ENCODE measurements at regions not wholly inside any gene's neighbourhood (a gene's known extent, or its start where the extent isn't known, plus 50 kb on each side); places are given as distances from the start of the nearest gene placed in this dataset.
"Not testable (repeated sequence)": the region's sequence is repeated elsewhere in the genome, so short reads cannot be mapped to it uniquely, and the experiment has no call there.

DNA sequence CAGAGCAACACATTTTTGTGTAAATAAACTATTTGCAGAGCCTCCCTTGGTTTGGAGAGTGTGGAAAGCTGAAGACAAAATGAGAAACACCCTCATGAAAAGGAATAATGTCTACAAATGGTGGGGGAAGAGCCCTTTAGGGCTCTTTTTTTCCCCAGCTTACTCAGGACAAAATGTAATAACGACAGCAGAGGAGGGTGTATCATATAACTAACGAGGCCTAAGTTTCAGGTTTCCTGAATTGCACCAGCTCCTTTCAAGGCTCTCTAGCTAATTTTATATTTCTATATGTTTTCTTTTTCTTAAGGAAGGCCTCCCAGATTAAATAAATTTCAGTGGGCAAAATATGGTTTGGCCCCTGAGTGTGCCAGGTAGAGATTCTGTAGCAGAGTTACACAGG is 116.3 kb downstream of the FEM1C start:
- H3K27me3 ChIP-seq (ENCODE audit: control insufficient read depth in 1 of 2, insufficient read depth in 2 of 2, low read length in 2 of 2), result no peaks in the 10 kb centered on the region
- H3K4me1 ChIP-seq (ENCODE audit: control insufficient read depth in 1 of 2, insufficient read depth in 2 of 2, low read length in 2 of 2), result peaks cover 5 to 8% of the 10 kb centered on the region in 2 donors
- no peaks in the 10 kb centered on the region for H3K9me3 ChIP-seq (ENCODE audit: control insufficient read depth in 1 of 2, low read length in 2 of 2)
- no peak overlapping the region for H3K27ac ChIP-seq (ENCODE audit: low read depth, low read length)
- H3K4me3 ChIP-seq (ENCODE audit: low read depth in 1 of 2, low read length in 2 of 2), result no peak overlapping the region
- H3K9ac ChIP-seq (ENCODE audit: low read depth in 1 of 2, low read length in 2 of 2), result no peak overlapping the region
- H3K36me3 ChIP-seq (ENCODE audit: control insufficient read depth in 1 of 2, insufficient read depth in 2 of 2, low read length in 2 of 2), result no peaks in the 10 kb centered on the region

DNA sequence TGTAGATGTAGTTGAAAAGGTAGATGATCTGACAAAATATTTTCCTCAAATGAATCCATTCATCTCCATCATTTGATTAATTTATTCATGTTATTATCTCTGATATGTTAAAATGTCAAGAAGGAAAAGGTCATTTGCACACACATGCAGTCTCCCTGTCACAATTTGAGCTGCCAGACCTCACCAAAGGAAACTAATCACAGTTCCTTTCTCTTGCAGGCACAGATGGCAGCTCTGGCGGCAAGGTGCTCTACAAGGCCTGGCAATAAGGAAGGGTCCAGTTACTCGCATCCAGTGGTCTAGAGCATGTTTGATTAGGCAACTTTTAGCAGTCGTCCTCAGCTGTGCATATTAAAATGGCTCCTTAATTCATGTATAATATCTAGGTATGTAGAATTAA is 120.1 kb downstream of the FEM1C start:
- Histone ChIP-seq H3K9ac (ENCODE audit: low read depth in 1 of 2, low read length in 2 of 2) (no peak overlapping the region), H3K27me3 (ENCODE audit: control insufficient read depth in 1 of 2, insufficient read depth in 2 of 2, low read length in 2 of 2) (no peaks in the 10 kb centered on the region), H3K36me3 (ENCODE audit: control insufficient read depth in 1 of 2, insufficient read depth in 2 of 2, low read length in 2 of 2) (no peaks in the 10 kb centered on the region), H3K27ac (ENCODE audit: low read depth, low read length) (no peak overlapping the region), H3K4me3 (ENCODE audit: low read depth in 1 of 2, low read length in 2 of 2) (no peak overlapping the region), H3K4me1 (ENCODE audit: control insufficient read depth in 1 of 2, insufficient read depth in 2 of 2, low read length in 2 of 2) (peaks cover 6 to 27% of the 10 kb centered on the region in 2 donors), H3K9me3 (ENCODE audit: control insufficient read depth in 1 of 2, low read length in 2 of 2) (no peaks in the 10 kb centered on the region)

DNA sequence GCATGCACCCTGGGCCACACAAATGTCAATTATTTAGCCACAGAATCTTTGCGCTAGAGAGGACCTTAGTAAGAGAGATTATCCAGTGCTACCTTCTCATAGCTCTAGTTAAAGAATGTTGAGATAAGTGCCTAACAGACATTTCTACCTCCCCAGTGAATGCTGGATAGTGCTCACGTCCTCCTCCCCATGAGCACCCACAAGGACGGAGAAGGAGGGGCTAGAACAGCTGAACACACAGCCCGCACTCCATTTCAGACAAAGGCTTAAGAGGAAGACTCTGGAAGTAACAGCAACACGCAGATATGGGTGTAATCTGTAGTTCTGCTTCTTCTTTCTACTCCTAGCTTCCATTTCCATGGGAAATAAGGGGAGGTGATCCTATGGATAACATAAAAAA is 120.5 kb downstream of the FEM1C start:
- Histone ChIP-seq H3K27ac (ENCODE audit: low read depth, low read length) (no peak overlapping the region), H3K27me3 (ENCODE audit: control insufficient read depth in 1 of 2, insufficient read depth in 2 of 2, low read length in 2 of 2) (no peaks in the 10 kb centered on the region), H3K36me3 (ENCODE audit: control insufficient read depth in 1 of 2, insufficient read depth in 2 of 2, low read length in 2 of 2) (no peaks in the 10 kb centered on the region), H3K9ac (ENCODE audit: low read depth in 1 of 2, low read length in 2 of 2) (no peak overlapping the region), H3K4me3 (ENCODE audit: low read depth in 1 of 2, low read length in 2 of 2) (no peak overlapping the region), H3K9me3 (ENCODE audit: control insufficient read depth in 1 of 2, low read length in 2 of 2) (no peaks in the 10 kb centered on the region), H3K4me1 (ENCODE audit: control insufficient read depth in 1 of 2, insufficient read depth in 2 of 2, low read length in 2 of 2) (peaks cover 6 to 31% of the 10 kb centered on the region in 2 donors)

DNA sequence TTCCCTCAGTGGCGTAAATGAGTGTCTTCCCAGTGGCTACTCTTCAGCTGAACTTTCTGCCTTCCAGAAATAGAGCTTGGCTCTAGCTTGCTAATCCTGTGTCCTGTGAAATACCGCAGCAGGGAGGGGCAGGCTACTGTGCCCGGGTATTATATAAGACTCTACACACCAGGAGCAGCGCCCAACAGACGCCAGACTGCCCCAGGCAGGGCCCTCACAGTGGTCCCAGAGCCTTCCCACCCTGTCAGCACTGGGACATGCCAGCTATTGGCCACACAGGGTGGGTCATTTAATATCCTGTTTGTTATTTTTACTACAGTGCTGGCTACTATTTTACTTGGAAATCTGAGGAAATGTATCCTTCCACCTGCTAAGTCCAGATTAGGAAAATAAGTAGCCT is 121.0 kb downstream of the FEM1C start:
- H3K9ac ChIP-seq (ENCODE audit: low read depth in 1 of 2, low read length in 2 of 2), result no peak overlapping the region
- H3K27ac ChIP-seq (ENCODE audit: low read depth, low read length), result no peak overlapping the region
- H3K4me1 ChIP-seq (ENCODE audit: control insufficient read depth in 1 of 2, insufficient read depth in 2 of 2, low read length in 2 of 2), result peaks cover 6 to 36% of the 10 kb centered on the region in 2 donors

DNA sequence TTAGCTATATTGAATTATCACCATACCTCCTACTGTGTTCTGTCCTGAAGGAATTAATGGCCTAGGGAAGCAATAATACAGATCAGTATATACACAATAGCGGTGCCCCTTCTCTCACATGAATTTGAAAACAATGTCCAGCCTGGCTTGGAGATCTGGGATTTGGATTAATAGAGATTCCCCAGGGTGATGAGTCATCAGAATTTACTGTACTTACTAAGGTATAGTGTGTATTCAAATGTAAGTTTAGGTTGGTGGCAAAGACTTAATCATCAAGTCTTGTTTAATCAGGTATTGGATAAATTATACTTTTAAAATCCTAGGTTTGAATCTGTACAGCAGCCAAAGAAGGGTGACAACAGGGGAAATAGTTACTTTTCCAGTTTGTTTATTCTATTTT is 121.5 kb downstream of the FEM1C start:
- Histone ChIP-seq H3K27ac (ENCODE audit: low read depth, low read length) (no peak overlapping the region), H3K9me3 (ENCODE audit: control insufficient read depth in 1 of 2, low read length in 2 of 2) (no peaks in the 10 kb centered on the region), H3K9ac (ENCODE audit: low read depth in 1 of 2, low read length in 2 of 2) (no peak overlapping the region), H3K4me3 (ENCODE audit: low read depth in 1 of 2, low read length in 2 of 2) (no peak overlapping the region), H3K27me3 (ENCODE audit: control insufficient read depth in 1 of 2, insufficient read depth in 2 of 2, low read length in 2 of 2) (no peaks in the 10 kb centered on the region), H3K36me3 (ENCODE audit: control insufficient read depth in 1 of 2, insufficient read depth in 2 of 2, low read length in 2 of 2) (no peaks in the 10 kb centered on the region), H3K4me1 (ENCODE audit: control insufficient read depth in 1 of 2, insufficient read depth in 2 of 2, low read length in 2 of 2) (peaks cover 6 to 41% of the 10 kb centered on the region in 2 donors)

More for the DNA sequence above, 121.0 kb downstream of the FEM1C start:
- no peak overlapping the region for H3K4me3 ChIP-seq (ENCODE audit: low read depth in 1 of 2, low read length in 2 of 2)
- no peaks in the 10 kb centered on the region for H3K27me3 ChIP-seq (ENCODE audit: control insufficient read depth in 1 of 2, insufficient read depth in 2 of 2, low read length in 2 of 2)
- H3K9me3 ChIP-seq (ENCODE audit: control insufficient read depth in 1 of 2, low read length in 2 of 2), result no peaks in the 10 kb centered on the region
- no peaks in the 10 kb centered on the region for H3K36me3 ChIP-seq (ENCODE audit: control insufficient read depth in 1 of 2, insufficient read depth in 2 of 2, low read length in 2 of 2)

DNA sequence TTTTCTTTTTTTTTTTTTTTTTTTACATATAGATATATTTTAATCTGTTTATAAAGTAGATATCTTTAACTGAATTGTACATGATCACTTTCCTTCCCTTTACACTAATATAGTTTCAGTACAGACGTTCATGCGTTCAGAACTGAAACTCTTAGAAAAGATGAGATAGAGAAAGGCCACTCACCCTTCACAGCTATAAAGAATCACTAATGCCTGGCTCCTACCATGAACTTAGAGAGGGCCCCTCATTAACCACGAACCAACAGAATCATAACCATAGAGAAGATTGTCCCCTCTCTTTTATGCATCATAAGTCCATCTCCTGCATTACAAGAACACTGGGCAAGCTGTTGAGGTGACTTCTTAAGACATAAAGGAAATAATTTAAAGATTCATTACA is 123.8 kb downstream of the FEM1C start:
- H3K36me3 ChIP-seq (ENCODE audit: control insufficient read depth in 1 of 2, insufficient read depth in 2 of 2, low read length in 2 of 2); H3K27ac ChIP-seq (ENCODE audit: low read depth, low read length); H3K9ac ChIP-seq (ENCODE audit: low read depth in 1 of 2, low read length in 2 of 2); H3K4me3 ChIP-seq (ENCODE audit: low read depth in 1 of 2, low read length in 2 of 2); H3K9me3 ChIP-seq (ENCODE audit: control insufficient read depth in 1 of 2, low read length in 2 of 2); H3K27me3 ChIP-seq (ENCODE audit: control insufficient read depth in 1 of 2, insufficient read depth in 2 of 2, low read length in 2 of 2): not testable (repeated sequence)
- H3K4me1 ChIP-seq (ENCODE audit: control insufficient read depth in 1 of 2, insufficient read depth in 2 of 2, low read length in 2 of 2), result peaks cover 10 to 62% of the 10 kb centered on the region in 2 donors

DNA sequence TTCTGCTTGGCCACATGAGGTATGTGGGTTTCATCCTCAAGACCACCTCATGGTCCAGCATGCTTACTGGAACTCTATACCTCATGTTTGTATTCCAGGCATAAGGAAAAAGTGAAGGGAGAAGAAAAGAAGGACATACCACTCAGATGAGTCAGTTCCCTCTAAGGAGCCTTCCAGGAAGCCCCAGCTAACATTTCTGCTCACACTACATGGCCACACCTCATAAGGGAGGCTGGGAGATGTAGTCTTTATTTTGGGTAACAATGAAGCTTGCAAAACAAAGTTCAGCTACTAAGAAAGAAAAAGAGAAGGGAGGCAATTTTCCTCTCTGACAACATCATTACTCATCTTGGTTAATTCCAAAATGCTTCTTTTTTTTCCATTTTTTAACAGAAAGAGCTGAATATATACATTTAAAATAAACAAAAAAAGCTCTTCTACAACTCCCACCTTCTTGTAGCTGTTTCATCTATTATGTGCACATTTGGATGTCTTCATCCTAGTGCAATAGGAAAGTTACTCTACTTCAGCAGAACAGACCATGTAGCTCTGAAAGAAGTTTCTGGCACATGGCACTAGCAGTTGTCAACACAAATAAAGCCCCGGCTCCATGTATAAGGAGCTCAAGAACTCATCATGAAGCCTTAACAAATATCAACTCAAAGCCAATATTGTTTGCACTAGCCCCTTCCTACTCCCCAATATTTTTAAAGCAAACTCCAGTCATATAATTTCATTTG is 123.6 kb upstream of the CCDC112 start:
- peaks cover 17 to 69% of the 10 kb centered on the region in 2 donors for H3K4me1 ChIP-seq (ENCODE audit: control insufficient read depth in 1 of 2, insufficient read depth in 2 of 2, low read length in 2 of 2)
- no peak overlapping the region for H3K9ac ChIP-seq (ENCODE audit: low read depth in 1 of 2, low read length in 2 of 2)
- H3K27ac ChIP-seq (ENCODE audit: low read depth, low read length), result no peak overlapping the region
- no peaks in the 10 kb centered on the region for H3K27me3 ChIP-seq (ENCODE audit: control insufficient read depth in 1 of 2, insufficient read depth in 2 of 2, low read length in 2 of 2)
- H3K9me3 ChIP-seq (ENCODE audit: control insufficient read depth in 1 of 2, low read length in 2 of 2), result no peaks in the 10 kb centered on the region
- H3K4me3 ChIP-seq (ENCODE audit: low read depth in 1 of 2, low read length in 2 of 2), result no peak overlapping the region
- no peaks in the 10 kb centered on the region for H3K36me3 ChIP-seq (ENCODE audit: control insufficient read depth in 1 of 2, insufficient read depth in 2 of 2, low read length in 2 of 2)

DNA sequence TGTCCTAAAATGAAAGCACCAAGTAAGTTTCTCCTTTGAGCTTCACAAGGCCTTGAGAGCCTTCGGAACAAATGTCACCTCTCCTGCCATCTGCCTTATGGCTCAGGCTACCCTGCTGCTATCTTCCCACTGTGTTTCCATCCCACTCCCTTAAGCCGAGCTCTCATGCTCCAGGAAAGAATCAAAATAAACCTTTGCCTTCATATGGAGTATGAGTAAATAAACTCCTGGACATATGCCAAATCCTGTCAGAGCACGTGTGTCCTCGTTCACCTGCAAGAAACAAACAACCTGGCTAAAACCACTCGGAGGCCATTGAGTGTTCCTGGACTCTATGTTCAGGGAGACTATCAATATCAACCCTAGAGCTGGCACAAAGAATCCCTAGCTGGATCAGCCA is 122.3 kb upstream of the CCDC112 start:
- H3K27me3 ChIP-seq (ENCODE audit: control insufficient read depth in 1 of 2, insufficient read depth in 2 of 2, low read length in 2 of 2), result no peaks in the 10 kb centered on the region
- H3K4me1 ChIP-seq (ENCODE audit: control insufficient read depth in 1 of 2, insufficient read depth in 2 of 2, low read length in 2 of 2), result peaks cover 29 to 79% of the 10 kb centered on the region in 2 donors
- H3K4me3 ChIP-seq (ENCODE audit: low read depth in 1 of 2, low read length in 2 of 2), result no peak overlapping the region
- no peaks in the 10 kb centered on the region for H3K36me3 ChIP-seq (ENCODE audit: control insufficient read depth in 1 of 2, insufficient read depth in 2 of 2, low read length in 2 of 2)
- H3K27ac ChIP-seq (ENCODE audit: low read depth, low read length), result no peak overlapping the region
- H3K9ac ChIP-seq (ENCODE audit: low read depth in 1 of 2, low read length in 2 of 2), result no peak overlapping the region
- H3K9me3 ChIP-seq (ENCODE audit: control insufficient read depth in 1 of 2, low read length in 2 of 2), result no peaks in the 10 kb centered on the region

DNA sequence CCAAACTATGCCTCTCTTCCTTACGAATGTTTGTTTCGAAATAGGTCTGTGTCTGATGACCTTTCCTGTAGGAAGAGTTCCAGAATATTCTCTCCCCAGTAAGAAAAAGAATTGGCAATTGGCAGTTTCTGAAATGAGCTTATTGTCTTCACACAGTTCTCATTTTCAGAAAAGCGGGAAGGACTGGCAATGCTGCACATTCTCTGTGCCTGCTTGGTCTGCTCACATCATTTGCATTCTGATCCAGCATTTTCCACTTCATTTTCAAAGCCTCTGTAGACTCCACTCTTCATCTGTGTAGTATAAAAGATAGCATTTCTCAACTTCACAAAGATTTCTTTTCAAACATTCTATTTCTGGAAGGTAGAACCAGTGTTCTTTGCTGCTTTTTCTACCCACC is 120.6 kb upstream of the CCDC112 start:
- Histone ChIP-seq H3K27ac (ENCODE audit: low read depth, low read length) (no peak overlapping the region), H3K9me3 (ENCODE audit: control insufficient read depth in 1 of 2, low read length in 2 of 2) (no peaks in the 10 kb centered on the region), H3K4me3 (ENCODE audit: low read depth in 1 of 2, low read length in 2 of 2) (no peak overlapping the region), H3K36me3 (ENCODE audit: control insufficient read depth in 1 of 2, insufficient read depth in 2 of 2, low read length in 2 of 2) (no peaks in the 10 kb centered on the region), H3K9ac (ENCODE audit: low read depth in 1 of 2, low read length in 2 of 2) (no peak overlapping the region), H3K4me1 (ENCODE audit: control insufficient read depth in 1 of 2, insufficient read depth in 2 of 2, low read length in 2 of 2) (peaks cover 25 to 64% of the 10 kb centered on the region in 2 donors), H3K27me3 (ENCODE audit: control insufficient read depth in 1 of 2, insufficient read depth in 2 of 2, low read length in 2 of 2) (no peaks in the 10 kb centered on the region)

DNA sequence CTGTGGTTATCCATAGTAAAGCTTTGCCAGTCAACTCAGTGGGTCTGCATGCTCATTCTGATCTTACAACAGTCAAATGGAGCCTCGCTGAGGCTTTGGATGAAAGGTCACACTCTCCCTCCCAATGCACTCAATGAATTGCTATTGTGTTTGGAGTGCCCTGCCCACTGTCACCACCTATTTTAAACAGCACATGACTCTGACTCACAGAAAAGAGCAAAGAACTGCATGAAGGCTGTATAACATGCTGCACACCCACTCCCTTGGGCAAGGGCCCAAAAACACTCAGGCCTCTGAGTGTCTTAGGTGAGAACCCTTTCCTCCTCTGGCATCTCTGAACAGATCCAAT is 118.7 kb upstream of the CCDC112 start:
- peaks cover 25 to 60% of the 10 kb centered on the region in 2 donors for H3K4me1 ChIP-seq (ENCODE audit: control insufficient read depth in 1 of 2, insufficient read depth in 2 of 2, low read length in 2 of 2)
- peak overlapping the region; percentile 61 for H3K27ac ChIP-seq (ENCODE audit: low read depth, low read length)
- peak overlapping the region in 1 of 2 donors; percentile 20 for H3K9ac ChIP-seq (ENCODE audit: low read depth in 1 of 2, low read length in 2 of 2)
- no peaks in the 10 kb centered on the region for H3K36me3 ChIP-seq (ENCODE audit: control insufficient read depth in 1 of 2, insufficient read depth in 2 of 2, low read length in 2 of 2)
- H3K4me3 ChIP-seq (ENCODE audit: low read depth in 1 of 2, low read length in 2 of 2), result peak overlapping the region in 1 of 2 donors; percentile 50
- no peaks in the 10 kb centered on the region for H3K27me3 ChIP-seq (ENCODE audit: control insufficient read depth in 1 of 2, insufficient read depth in 2 of 2, low read length in 2 of 2)
- no peaks in the 10 kb centered on the region for H3K9me3 ChIP-seq (ENCODE audit: control insufficient read depth in 1 of 2, low read length in 2 of 2)
